ENCODE measurements at regions not wholly inside any gene's neighbourhood (a gene's known extent, or its start where the extent isn't known, plus 50 kb on each side); places are given as distances from the start of the nearest gene placed in this dataset.

DNA sequence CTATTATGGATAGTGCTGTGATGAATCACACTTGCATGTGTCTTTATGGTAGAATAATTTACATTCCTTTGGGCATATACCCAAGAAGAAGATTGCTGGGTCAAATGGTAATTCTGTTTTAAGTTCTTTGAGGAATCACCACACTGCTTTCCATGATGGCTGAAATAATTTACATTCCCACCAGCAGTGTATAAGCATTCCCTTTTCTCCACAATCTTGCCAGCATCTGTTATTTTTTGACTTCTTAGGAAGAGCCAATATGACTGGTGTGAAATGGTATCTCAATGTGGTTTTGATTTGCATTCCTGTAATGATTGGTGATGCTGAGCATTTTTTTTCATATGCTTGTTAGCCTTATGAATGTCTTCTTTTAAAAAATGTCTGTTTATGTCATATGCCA, 1120.2 kb downstream of the ARAP2 start:
- Mint-ChIP-seq H3K9me3 (no peaks in the 10 kb centered on the region), H3K27me3 (ENCODE audit: low read depth in 3 of 3) (no peaks in the 10 kb centered on the region), H3K36me3 (no peaks in the 10 kb centered on the region), H3K4me1 (no peaks in the 10 kb centered on the region), H3K27ac (no peak overlapping the region), H3K4me3 (no peak overlapping the region)
- DNase-seq = no peak
- Histone ChIP-seq H3K79me2 (ENCODE audit: insufficient read depth, low read length) (no peaks in the 10 kb centered on the region), H3K9ac (ENCODE audit: insufficient read depth, low read length, poor library complexity, severe bottlenecking) (no peak overlapping the region), H3K9me3 (replicated peaks in 1 of 2; ENCODE audit: control insufficient read depth in 1 of 2, insufficient read depth in 1 of 2, low read length in 2 of 2) (no peaks in the 10 kb centered on the region), H3K36me3 (replicated peaks in 1 of 2; ENCODE audit: control insufficient read depth in 1 of 2, insufficient read depth in 2 of 2, low read length in 2 of 2) (no peaks in the 10 kb centered on the region), H2AFZ (ENCODE audit: insufficient read depth, low read depth, low read length, poor library complexity, severe bottlenecking) (no peak overlapping the region), H3K27me3 (ENCODE audit: control insufficient read depth in 2 of 2, insufficient read depth in 2 of 2, low read length in 2 of 2) (no peaks in the 10 kb centered on the region), H3K4me2 (replicated peaks; ENCODE audit: extremely low read depth, low read length, poor library complexity, severe bottlenecking) (no peak overlapping the region), H3K4me1 (ENCODE audit: control insufficient read depth in 1 of 2, insufficient read depth in 2 of 2, low read length in 2 of 2) (no peaks in the 10 kb centered on the region), H3K27ac (ENCODE audit: low read depth in 1 of 2, low read length in 2 of 2) (no peak overlapping the region), H4K20me1 (ENCODE audit: insufficient read depth, low read length) (no peaks in the 10 kb centered on the region), H3K4me3 (replicated peaks in 1 of 3; ENCODE audit: low read depth in 2 of 3, low read length in 3 of 3) (no peak overlapping the region)
- TF ChIP-seq, protein P1, sequence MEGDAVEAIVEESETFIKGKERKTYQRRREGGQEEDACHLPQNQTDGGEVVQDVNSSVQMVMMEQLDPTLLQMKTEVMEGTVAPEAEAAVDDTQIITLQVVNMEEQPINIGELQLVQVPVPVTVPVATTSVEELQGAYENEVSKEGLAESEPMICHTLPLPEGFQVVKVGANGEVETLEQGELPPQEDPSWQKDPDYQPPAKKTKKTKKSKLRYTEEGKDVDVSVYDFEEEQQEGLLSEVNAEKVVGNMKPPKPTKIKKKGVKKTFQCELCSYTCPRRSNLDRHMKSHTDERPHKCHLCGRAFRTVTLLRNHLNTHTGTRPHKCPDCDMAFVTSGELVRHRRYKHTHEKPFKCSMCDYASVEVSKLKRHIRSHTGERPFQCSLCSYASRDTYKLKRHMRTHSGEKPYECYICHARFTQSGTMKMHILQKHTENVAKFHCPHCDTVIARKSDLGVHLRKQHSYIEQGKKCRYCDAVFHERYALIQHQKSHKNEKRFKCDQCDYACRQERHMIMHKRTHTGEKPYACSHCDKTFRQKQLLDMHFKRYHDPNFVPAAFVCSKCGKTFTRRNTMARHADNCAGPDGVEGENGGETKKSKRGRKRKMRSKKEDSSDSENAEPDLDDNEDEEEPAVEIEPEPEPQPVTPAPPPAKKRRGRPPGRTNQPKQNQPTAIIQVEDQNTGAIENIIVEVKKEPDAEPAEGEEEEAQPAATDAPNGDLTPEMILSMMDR (IDR thresholded peaks at IDR 0.05) = no peak
- intact Hi-C loops (cut with micrococcal nuclease) = no loop called here

DNA sequence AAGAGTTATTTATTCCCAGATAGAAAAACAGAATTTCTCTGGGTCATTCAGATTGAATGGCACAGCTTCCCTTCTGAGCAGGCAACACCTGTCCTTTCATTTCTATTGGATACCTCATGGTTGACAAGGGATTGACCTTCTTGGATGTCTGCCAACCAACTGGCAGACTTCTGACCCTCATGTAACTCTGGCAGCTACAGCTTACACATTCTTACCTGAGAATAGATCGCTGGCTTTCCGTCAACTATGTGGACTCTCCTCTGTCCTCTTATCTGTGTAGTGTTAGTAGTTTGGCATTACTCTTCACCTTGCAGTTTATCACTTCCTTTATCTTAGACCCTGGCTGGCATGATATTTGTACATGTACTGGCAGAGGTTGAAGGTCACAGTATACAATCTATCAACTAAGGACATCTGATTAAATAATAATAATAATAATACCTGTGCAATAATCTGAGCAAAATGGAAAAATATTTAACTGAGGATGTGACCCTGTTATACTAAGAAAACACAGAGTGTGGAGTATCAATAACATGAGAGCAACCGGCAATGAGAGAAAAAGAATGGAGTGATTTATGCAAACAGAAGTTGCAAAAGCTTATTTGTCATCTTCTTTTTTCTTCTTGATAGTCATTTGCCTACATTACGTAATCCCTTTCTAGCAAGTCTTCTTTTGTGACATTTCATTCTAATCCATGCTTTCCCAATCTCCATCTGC, 1118.2 kb downstream of the ARAP2 start:
- WGBS (ENCODE audit: insufficient coverage) = no CpG with 5 or more reads among the region's 4 CpGs
- Mint-ChIP-seq H3K9me3 (peaks cover 0 to 4% (median under 1%) of the 10 kb centered on the region in 7 donors), H3K4me3 (no peak overlapping the region), H3K27ac (no peak overlapping the region), H3K4me1 (no peaks in the 10 kb centered on the region), H3K36me3 (no peaks in the 10 kb centered on the region), H3K27me3 (ENCODE audit: low read depth in 3 of 3) (peaks cover 0 to 1% (median 0%) of the 10 kb centered on the region in 3 donors)
- Histone ChIP-seq H2AFZ (ENCODE audit: insufficient read depth, low read depth, low read length, poor library complexity, severe bottlenecking) (no peak overlapping the region), H4K20me1 (ENCODE audit: insufficient read depth, low read length) (no peaks in the 10 kb centered on the region), H3K4me3 (replicated peaks in 1 of 3; ENCODE audit: low read depth in 2 of 3, low read length in 3 of 3) (no peak overlapping the region), H3K36me3 (replicated peaks in 1 of 2; ENCODE audit: control insufficient read depth in 1 of 2, insufficient read depth in 2 of 2, low read length in 2 of 2) (no peaks in the 10 kb centered on the region), H3K4me1 (ENCODE audit: control insufficient read depth in 1 of 2, insufficient read depth in 2 of 2, low read length in 2 of 2) (no peaks in the 10 kb centered on the region), H3K27me3 (ENCODE audit: control insufficient read depth in 2 of 2, insufficient read depth in 2 of 2, low read length in 2 of 2) (no peaks in the 10 kb centered on the region), H3K27ac (ENCODE audit: low read depth in 1 of 2, low read length in 2 of 2) (no peak overlapping the region), H3K9ac (ENCODE audit: insufficient read depth, low read length, poor library complexity, severe bottlenecking) (no peak overlapping the region), H3K79me2 (ENCODE audit: insufficient read depth, low read length) (no peaks in the 10 kb centered on the region), H3K9me3 (replicated peaks in 1 of 2; ENCODE audit: control insufficient read depth in 1 of 2, insufficient read depth in 1 of 2, low read length in 2 of 2) (peaks cover 0 to under 1% of the 10 kb centered on the region in 2 donors), H3K4me2 (replicated peaks; ENCODE audit: extremely low read depth, low read length, poor library complexity, severe bottlenecking) (no peak overlapping the region)
- DNase-seq = no peak
- intact Hi-C loops (cut with micrococcal nuclease) = no loop called here
- TF ChIP-seq, protein P1 (IDR thresholded peaks at IDR 0.05) = no peak
